PC-3 (cell line): ENCODE measurements at regions not wholly inside any gene's neighbourhood (a gene's known extent, or its start where the extent isn't known, plus 50 kb on each side); places are given as distances from the start of the nearest gene placed in this dataset.

Source experiments
- ATAC-seq: fragments of 200-7000 bp; cut with Tn5 transposase; 2 replicates; pipeline ENCODE4 v1.9.1; 2020; ENCODE audit warnings: mild to moderate bottlenecking, moderate library complexity
- BruUV-seq: library from RNA; stranded (reverse); fragments of 400-500 nt; replicated peaks from 2 replicates; lab custom pipeline; 2021; lab: Mats Ljungman, UMichigan
- CTCF ChIA-PET: fragments of 300-600 bp; sonication (Branson Sonifier 250); formaldehyde crosslinking; loops from one replicate; lab custom pipeline; 2022; ENCODE audit warnings: antibody characterized with exemption; lab: Charles Lee
- POLR2A ChIA-PET: fragments of 300-600 bp; sonication (Branson Sonifier 250); formaldehyde crosslinking; loops from one replicate; lab custom pipeline; 2022; ENCODE audit warnings: antibody characterized with exemption; ENCODE audit not compliant: unreplicated experiment; lab: Charles Lee
- DNase-seq: peaks from one replicate; pipeline ENCODE4 v3.0.0-alpha.2; 2015
- H2AFZ ChIP-seq: fragments of 300-600 bp; sonication (generic); 2 replicates; pipeline ENCODE4 v1.6.0; 2016; ENCODE audit warnings: antibody characterized with exemption, low read length
- H3F3A ChIP-seq: fragments of 300-600 bp; sonication (generic); one replicate; pipeline ENCODE4 v1.6.0; 2017; ENCODE audit warnings: antibody characterized with exemption, low read length, control low read depth, mild to moderate bottlenecking; ENCODE audit not compliant: unreplicated experiment
- H3K27ac ChIP-seq: fragments of 300-600 bp; sonication (generic); 2 replicates; pipeline ENCODE4 v1.5.1; 2016; ENCODE audit warnings: mild to moderate bottlenecking, low read length
- H3K27me3 ChIP-seq: fragments of 300-600 bp; sonication (generic); 2 replicates; pipeline ENCODE4 v1.6.1; 2016; ENCODE audit warnings: low read length, mixed read lengths
- H3K36me3 ChIP-seq: fragments of 300-600 bp; sonication (generic); 2 replicates; pipeline ENCODE4 v1.6.1; 2016; ENCODE audit warnings: low read depth, mixed run types, low read length, mixed read lengths
- H3K4me1 ChIP-seq: fragments of 300-600 bp; sonication (generic); 2 replicates; pipeline ENCODE4 v1.5.1; 2016; ENCODE audit warnings: low read length; ENCODE audit not compliant: insufficient read depth
- H3K4me2 ChIP-seq: fragments of 300-600 bp; sonication (generic); 2 replicates; pipeline ENCODE4 v1.6.0; 2016; ENCODE audit warnings: low read length
- H3K4me3 ChIP-seq: fragments of 300-600 bp; sonication (generic); 2 replicates; pipeline ENCODE4 v1.5.1; 2016; ENCODE audit warnings: mild to moderate bottlenecking, low read length, mixed read lengths
- H3K79me2 ChIP-seq: fragments of 300-600 bp; sonication (generic); 2 replicates; pipeline ENCODE4 v1.6.1; 2017; ENCODE audit warnings: low read length, mixed read lengths
- H3K9ac ChIP-seq: fragments of 300-600 bp; sonication (generic); 2 replicates; pipeline ENCODE4 v1.6.0; 2016; ENCODE audit warnings: mild to moderate bottlenecking, low read length
- H3K9me2 ChIP-seq: fragments of 300-600 bp; sonication (generic); replicated peaks from 2 replicates; pipeline ENCODE4 v1.6.1; 2016; ENCODE audit warnings: mixed run types, low read length, mixed read lengths
- H3K9me3 ChIP-seq: fragments of 300-600 bp; sonication (generic); 2 replicates; pipeline ENCODE4 v1.6.1; 2016; ENCODE audit warnings: low read length, mixed read lengths
- H4K20me1 ChIP-seq: fragments of 300-600 bp; sonication (generic); 2 replicates; pipeline ENCODE4 v1.6.1; 2016; ENCODE audit warnings: low read length, mixed read lengths
- EZH2 ChIP-seq: fragments of 300-600 bp; sonication (generic); IDR thresholded peaks from one replicate; pipeline ENCODE4 v1.6.1; 2017; ENCODE audit warnings: antibody characterized with exemption, mild to moderate bottlenecking, low read length; ENCODE audit not compliant: unreplicated experiment
- EZH2phosphoT487 ChIP-seq: fragments of 300-600 bp; sonication (generic); IDR thresholded peaks from 2 replicates; pipeline ENCODE4 v1.6.1; 2018; ENCODE audit warnings: mild to moderate bottlenecking, antibody characterized with exemption, low read length, borderline replicate concordance
- intact Hi-C: fragments of 100-400 bp; cut with micrococcal nuclease; formaldehyde crosslinking; loops from 2 replicates; pipeline ENCODE4 v1.9.0; 2023
- TF ChIP-seq, protein P1 (sequence below): fragments of 300-600 bp; sonication (generic); conservative IDR thresholded peaks from 2 replicates; pipeline ENCODE4 v1.5.1; 2017; ENCODE audit warnings: antibody characterized with exemption, low read depth, mild to moderate bottlenecking, low read length

DNA sequence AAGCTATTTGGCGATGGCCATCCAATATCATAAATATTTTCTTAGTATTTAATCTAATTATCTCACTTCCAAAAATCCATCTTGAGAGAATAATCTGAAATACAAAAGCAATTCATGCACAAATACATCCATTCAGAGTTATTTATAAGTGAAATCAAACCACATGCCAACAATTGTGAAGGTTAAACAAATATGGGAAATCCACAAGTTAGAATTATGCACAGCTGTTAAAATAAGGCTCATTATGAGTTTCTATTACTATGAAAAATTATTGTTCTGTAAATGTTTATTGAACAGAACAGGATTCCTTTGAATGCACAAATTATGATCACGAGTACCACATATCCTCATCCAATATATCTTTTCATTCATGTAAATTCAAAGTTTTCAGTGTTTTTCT, 267.7 kb downstream of the PLOD2 start:
- Histone ChIP-seq H3K4me3 (no peak overlapping the region), H3K27me3 (no peaks in the 10 kb centered on the region), H3K36me3 (no peaks in the 10 kb centered on the region), H3K9ac (no peak overlapping the region), H3K4me2 (no peak overlapping the region), H3F3A (no peaks in the 10 kb centered on the region), H3K9me3 (no peaks in the 10 kb centered on the region), H4K20me1 (no peaks in the 10 kb centered on the region), H3K4me1 (no peaks in the 10 kb centered on the region), H3K27ac (no peak overlapping the region), H2AFZ (no peak overlapping the region), H3K79me2 (no peaks in the 10 kb centered on the region), H3K9me2 (no peaks in the 10 kb centered on the region)
- ChIA-PET CTCF (no interaction called here), POLR2A (interaction anchor here (0.5 kb wide), 1 partner anchor 43 kb away, joined by 5 read pairs; no protein-coding TSS in a partner anchor)
- no peak for ATAC-seq
- TF ChIP-seq EZH2: no peak
- TF ChIP-seq, protein P1, sequence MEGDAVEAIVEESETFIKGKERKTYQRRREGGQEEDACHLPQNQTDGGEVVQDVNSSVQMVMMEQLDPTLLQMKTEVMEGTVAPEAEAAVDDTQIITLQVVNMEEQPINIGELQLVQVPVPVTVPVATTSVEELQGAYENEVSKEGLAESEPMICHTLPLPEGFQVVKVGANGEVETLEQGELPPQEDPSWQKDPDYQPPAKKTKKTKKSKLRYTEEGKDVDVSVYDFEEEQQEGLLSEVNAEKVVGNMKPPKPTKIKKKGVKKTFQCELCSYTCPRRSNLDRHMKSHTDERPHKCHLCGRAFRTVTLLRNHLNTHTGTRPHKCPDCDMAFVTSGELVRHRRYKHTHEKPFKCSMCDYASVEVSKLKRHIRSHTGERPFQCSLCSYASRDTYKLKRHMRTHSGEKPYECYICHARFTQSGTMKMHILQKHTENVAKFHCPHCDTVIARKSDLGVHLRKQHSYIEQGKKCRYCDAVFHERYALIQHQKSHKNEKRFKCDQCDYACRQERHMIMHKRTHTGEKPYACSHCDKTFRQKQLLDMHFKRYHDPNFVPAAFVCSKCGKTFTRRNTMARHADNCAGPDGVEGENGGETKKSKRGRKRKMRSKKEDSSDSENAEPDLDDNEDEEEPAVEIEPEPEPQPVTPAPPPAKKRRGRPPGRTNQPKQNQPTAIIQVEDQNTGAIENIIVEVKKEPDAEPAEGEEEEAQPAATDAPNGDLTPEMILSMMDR: no peak
- TF ChIP-seq EZH2phosphoT487: no peak
- BruUV-seq: no TSS peak
- intact Hi-C loops: no loop called here
- DNase-seq: no peak

DNA sequence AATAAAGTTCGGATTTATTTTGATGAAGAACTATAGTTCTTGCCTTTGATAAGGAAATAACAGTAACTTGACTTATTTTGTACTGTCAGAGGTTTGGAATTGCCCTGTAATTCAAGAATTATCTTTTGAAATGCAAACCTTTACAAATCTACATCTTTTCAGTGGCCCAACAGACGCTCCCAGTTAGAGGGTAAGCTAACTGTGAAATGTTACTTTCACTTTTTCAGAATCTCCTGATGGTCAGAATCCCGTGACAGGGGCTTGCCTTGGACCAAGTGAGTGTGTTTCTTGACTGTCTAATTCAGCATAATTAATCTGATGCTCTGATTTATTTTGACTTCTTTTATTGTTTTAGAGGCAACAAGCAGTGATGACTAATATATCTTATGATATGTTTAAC, 262.5 kb downstream of the PLOD2 start:
- CTCF ChIA-PET: no interaction called here
- Histone ChIP-seq H3K9me3 (no peaks in the 10 kb centered on the region), H3K27me3 (no peaks in the 10 kb centered on the region), H3F3A (no peaks in the 10 kb centered on the region), H3K9me2 (no peaks in the 10 kb centered on the region), H2AFZ (no peak overlapping the region), H3K4me2 (no peak overlapping the region), H3K4me1 (no peaks in the 10 kb centered on the region), H3K79me2 (no peaks in the 10 kb centered on the region), H4K20me1 (no peaks in the 10 kb centered on the region), H3K4me3 (no peak overlapping the region), H3K9ac (no peak overlapping the region), H3K27ac (no peak overlapping the region), H3K36me3 (no peaks in the 10 kb centered on the region)
- TF ChIP-seq EZH2 (no peak), EZH2phosphoT487 (no peak)
- TF ChIP-seq, protein P1: no peak
- BruUV-seq: no TSS peak
- ATAC-seq (no peak), DNase-seq (no peak)
- intact Hi-C loops: no loop called here
- POLR2A ChIA-PET: no interaction called here

DNA sequence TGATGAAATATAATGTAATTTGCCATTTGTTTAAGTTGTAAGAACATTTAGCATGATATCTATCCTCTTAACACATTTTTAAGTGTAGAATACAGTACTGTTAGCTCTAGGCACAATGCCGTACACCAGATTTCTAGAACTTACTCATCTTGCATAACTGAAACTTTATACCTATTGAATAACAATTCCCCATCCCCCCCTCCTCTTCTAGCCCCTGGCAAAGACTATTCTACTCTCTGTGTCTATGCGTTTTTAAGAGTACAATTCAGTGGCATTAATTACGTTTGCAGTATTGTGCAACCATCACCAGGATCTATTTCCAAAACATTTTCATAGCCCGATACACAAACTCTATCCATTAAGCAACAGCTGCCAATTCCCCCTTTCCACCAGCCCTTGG, 261.7 kb downstream of the PLOD2 start:
- H3K4me3 ChIP-seq: no peak overlapping the region
- no peak overlapping the region for H3K4me2 ChIP-seq
- H3K27me3 ChIP-seq: no peaks in the 10 kb centered on the region
- no peaks in the 10 kb centered on the region for H4K20me1 ChIP-seq
- H3K4me1 ChIP-seq: no peaks in the 10 kb centered on the region
- H3F3A ChIP-seq: no peaks in the 10 kb centered on the region
- TF ChIP-seq, protein P1: no peak
- TF ChIP-seq EZH2 (no peak), EZH2phosphoT487 (no peak)
- H2AFZ ChIP-seq: no peak overlapping the region
- H3K27ac ChIP-seq: no peak overlapping the region
- ATAC-seq (no peak), DNase-seq (no peak)
- no peaks in the 10 kb centered on the region for H3K9me2 ChIP-seq
- ChIA-PET CTCF (no interaction called here), POLR2A (no interaction called here)
- no peaks in the 10 kb centered on the region for H3K79me2 ChIP-seq
- no peak overlapping the region for H3K9ac ChIP-seq
- no peaks in the 10 kb centered on the region for H3K36me3 ChIP-seq
- intact Hi-C loops: no loop called here
- no peaks in the 10 kb centered on the region for H3K9me3 ChIP-seq
- no TSS peak for BruUV-seq
